HG02678 (cell line): ENCODE measurements at regions not wholly inside any gene's neighbourhood (a gene's known extent, or its start where the extent isn't known, plus 50 kb on each side); places are given as distances from the start of the nearest gene placed in this dataset.
A peak's percentile ranks its signal among the peaks of the same experiment; 100 is the strongest.

Experiments
- ATAC-seq: cut with Tn5 transposase; IDR thresholded peaks from one replicate; pipeline ENCODE4 v1.9.1; 2021; ENCODE audit warnings: mild to moderate bottlenecking, moderate library complexity; ENCODE audit not compliant: unreplicated experiment

DNA sequence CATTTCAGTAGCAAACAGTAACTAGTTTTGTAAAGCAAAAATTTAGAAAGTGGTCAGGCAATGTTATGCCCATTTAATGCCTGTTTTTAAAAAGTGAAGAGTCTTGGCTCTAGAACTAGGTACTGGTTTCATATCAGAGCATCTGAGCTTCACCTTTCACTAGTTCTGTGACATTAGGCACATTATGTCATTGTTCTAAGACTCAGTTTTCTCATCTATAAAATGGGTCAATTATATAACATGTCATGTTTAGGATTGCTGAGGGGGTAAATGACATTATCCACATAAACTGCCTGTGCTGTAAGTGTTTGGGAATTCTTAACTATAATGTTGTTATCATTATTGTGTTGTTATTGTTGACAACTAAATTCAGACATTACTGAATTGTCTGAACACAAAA is 235.6 kb upstream of the ZC3H12C start:
- ATAC-seq = no peak

DNA sequence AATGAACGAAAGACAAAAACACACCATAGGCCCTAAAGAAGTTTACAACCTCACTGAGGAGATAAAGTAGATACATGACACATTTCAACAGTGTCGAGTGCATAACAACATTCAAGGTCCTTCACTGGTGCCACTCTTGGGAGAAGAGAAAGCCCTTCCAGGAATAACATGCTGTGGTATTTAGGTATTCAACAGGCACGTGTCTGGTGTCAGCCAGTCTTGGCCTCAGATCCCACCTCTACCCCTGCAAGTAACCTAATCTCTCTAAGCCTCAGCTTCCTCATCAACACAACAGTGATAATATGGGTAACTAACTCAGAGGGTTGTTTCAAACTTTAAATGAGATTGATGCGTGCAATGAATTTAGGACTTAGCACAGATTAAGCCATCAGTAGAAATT is 235.0 kb upstream of the ZC3H12C start:
- ATAC-seq = no peak

DNA sequence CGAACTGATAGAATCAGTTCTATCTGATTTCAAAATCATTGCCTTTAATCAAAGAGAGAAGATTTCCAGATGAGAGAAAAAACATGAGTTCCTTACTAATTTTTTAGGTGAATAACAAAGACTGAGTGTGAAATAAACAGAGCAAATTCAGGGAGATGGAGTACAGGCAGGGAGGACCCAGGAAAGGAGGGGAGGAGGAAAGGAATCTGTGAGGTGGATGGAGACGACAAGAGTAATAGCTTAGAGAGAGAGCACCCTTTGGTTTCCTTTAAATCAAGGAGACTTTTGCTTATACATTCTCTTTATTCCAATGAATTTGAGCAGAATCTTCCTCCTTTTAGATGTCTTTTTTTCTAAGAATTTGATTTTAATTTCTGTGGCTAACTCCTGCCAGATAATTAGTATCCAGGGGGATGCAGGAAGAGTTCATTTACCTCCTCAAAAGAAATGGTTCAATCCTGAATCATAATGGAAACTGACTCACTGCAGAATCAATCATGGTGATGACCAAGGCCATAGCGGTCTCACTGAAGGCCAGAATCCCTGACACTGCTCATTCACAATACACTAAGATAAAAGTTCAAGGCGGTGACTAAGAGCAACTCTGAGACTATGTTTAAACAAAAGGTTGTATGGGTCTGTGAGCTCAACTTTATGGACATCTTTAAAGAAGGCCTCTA is 234.0 kb upstream of the ZC3H12C start:
- ATAC-seq = no peak

DNA sequence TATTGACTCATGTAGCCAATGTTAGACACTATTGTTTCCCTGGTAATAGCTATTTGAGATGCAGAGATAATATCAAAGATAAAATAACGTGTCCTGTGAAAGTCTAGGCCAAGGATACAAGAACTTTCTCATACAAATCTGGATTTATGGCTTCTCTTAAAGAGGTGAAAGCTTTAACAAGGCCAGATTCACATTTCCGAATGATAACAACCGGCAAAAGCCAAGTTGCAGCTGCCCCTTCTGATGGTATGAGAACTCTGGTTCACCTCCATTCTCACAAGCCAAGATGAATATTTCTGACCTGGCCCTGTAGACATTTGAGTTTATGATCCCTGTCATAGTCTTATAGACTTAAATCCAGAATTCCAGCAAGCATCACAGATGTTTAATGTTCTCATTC is 230.4 kb upstream of the ZC3H12C start:
- ATAC-seq = no peak

DNA sequence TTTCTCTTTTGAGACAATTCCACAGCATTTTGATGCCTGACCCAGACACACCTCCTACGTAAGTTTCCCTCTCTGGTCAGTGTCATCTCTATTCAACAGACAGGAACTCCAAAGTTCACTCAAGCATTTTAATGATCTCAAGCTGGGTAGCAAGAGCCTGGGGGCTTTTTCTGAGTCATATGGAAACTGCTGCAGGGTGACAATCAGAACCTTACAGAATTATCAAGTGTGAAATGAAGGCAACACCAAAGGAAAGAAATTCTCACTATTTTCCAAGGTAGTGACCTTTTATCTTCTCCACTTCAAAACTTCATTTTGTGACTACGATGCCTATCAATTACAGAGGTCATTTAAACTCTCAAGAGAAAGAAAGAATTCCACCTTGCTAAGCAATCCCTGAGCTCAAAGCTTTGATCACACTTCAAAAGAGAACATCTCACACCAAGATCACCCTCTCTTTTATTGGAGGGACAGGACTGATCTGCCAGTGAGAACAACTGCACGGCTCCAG is 229.0 kb upstream of the ZC3H12C start:
- peak; percentile 92 for ATAC-seq

DNA sequence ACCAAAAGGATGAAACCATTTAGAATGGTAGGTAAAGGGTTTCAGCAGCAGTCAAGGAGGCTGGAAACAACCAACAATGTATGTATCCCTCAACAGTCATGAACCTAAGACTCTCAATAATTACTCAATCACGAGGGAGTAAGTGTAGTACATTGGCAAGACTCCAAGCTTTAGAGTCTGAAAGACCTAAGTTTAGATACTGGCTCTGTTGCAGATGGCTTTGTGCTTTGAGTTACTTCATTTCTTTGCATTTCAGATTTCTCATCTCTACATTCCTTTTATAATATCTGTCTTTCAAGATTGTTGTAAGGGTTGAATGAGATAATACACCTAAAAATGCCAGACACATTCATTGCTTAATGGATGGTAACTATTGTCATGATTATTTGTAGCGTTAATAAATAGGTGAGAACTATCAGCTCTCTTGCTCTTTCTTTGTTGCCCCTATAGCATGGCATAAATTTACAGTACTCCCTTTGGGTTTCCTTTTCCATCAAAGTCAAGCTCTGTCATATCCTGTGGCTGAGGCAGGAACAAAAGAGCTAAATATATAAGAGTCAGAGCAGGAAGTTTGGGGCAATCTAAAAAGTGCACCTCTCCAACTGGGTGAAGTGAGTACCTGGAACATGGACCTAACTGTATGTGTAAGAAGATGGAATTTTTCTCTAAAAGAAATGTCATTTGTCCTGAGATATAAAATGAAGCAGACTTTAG is 228.2 kb upstream of the ZC3H12C start:
- peak; percentile 34 for ATAC-seq

DNA sequence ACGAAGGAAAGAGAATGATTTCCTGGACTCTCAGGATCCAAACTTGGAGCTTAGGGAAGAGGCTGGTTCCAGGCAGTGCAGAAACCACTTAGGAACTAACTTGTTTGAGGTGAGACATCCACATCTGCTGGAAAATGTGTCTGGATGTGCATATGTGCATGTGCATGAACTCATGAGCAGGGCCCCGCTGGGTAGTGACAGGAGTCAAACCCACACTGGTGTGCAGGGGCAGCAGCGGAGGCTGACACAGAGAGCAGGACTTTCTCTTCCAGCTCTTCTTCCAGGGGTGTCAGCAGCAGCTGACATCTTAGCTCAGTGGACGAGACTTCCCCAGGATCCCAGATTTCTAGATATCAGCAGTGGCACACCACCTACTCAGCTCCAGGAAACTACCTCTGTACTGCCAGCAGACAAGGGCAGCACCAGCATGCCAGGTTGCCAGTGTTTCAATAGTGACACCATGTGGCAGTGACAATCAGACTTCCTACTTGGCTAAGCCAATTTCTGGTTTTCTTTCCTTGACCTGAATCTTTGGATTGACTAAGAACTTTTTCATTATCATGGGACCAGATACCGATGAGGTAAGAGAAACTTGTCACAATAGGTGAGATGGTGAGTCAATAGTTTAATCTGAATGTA is 227.5 kb upstream of the ZC3H12C start:
- no peak for ATAC-seq

DNA sequence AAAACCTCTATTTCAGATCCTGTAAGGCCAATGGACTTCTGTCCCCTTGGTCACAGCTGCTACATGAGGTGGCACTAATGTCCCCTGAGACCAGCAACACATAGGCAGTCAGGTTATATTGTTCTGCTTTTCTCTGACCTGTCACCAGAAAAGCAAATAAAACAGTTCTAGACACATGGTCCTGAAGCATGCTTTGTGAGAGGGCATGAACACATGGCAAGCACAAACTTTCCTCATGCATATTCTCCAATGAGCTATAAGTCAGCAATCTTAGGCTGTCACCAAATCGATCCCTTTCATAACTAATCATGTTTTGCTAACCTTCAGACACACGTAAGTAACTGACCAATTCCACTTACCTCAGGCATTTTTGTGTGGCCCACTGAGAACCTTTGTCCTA is 225.4 kb upstream of the ZC3H12C start:
- ATAC-seq = no peak

DNA sequence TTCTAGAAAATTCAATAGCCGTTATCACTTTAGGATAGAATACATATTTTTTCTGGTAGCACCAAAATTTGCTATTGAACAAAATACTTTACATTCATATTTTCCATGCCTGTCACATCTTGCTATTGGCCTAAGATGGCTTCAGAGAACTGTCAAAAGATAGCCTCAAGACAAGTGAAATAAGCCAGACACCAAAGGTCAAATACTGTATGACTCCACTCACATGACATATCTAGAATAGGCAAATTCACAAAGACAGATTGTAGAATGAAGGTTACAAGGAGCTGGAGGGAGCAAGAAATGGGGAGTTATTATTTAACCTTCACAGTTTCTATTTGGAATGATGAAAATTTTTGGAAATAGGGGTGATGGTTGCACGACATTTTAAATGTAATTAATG is 223.7 kb upstream of the ZC3H12C start:
- no peak for ATAC-seq

DNA sequence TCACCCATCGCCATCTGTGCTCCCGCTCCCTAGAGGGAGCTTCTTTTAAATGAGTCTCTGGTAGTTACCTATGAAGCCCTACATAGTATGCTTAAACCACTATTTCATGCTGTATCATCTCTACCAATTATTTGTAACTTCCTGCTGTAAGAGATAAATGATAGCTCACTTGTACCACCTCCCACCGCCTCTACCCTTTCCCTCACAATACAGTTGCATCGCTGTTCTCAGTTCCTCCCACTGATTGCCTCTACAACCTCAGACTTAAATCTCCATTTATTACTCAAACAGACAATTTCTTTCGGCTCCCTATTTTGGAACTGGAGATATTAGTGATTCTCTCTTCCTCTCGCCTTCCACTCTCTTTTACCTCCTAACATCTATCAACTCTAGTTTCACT is 222.9 kb upstream of the ZC3H12C start:
- no peak for ATAC-seq

DNA sequence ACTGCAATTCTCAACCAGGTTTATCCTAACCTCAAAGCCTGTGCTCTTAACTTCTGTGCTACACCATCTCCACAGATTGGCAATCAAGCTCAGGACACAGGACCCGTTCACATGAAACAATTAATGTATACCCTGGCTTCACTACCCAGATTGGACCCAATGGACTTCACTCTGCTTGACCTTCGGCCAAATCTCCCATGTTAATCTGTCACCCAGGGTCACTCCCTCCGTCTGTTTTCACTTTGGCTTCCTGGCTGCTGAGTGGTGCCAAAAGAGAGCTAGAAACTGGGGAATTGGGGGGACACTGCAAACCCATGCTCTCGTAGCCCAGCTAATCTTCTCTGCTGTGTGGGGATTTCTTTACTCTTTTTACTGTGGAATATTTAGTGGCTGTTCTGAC is 216.1 kb upstream of the ZC3H12C start:
- no peak for ATAC-seq

DNA sequence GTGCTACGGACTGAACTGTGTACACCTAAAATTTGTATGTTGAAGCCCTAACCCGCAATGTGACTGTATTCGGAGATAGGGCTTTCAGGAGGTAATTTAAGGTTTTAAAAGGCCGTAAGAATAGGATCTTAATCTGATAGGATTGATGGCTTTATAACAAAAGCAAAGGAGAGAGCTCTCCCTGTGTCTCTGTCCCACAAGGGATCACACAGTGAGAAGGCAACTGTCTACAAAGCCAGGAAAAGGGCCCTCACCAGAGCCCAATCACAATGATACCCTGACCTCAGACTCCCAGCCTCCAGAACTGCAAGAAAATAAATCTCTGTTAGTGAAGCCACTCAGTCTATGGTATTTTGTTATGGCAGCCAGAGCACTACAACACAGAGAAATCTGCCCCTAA is 208.7 kb upstream of the ZC3H12C start:
- no peak for ATAC-seq

DNA sequence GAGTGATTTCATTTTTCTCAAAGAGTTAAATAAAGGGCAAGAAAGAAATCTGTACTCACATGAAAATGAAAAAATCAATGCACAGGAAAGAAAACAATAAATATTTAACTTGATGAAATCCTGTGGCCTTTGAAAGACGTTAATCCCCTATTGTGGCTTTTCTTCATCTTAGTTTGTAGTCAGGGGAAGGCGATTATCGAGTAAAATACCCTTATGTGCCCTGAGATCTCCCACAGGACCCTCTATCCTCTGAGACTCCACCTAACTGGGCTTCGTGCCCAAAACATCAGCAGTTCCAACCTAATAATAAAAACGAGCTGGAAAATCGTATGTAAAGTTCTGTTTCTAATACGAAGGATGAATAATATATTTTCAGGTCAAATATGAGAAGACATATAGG is 208.2 kb upstream of the ZC3H12C start:
- ATAC-seq = no peak

DNA sequence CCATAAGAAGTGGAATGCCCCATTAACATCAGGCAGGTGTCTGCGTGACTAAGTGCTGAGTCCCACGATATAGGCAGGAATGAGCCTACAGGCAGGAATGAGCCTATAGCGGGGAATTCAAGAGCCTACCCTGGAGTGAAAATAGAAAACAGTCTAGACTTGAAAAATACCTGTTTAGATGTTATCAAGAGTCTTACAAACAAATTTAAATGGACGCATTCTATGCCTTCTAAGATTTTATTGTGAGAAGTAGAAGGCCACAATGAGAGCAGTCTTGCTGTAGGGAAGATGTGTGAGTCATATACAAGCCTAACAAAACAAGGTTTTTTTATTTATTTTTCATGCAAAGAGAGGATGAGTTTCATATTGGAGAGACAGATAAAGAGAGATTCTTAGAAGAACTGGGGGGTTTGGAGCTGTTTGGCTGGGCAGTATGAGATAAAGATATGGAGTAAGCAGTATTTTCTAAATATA is 200.8 kb upstream of the ZC3H12C start:
- ATAC-seq = no peak

DNA sequence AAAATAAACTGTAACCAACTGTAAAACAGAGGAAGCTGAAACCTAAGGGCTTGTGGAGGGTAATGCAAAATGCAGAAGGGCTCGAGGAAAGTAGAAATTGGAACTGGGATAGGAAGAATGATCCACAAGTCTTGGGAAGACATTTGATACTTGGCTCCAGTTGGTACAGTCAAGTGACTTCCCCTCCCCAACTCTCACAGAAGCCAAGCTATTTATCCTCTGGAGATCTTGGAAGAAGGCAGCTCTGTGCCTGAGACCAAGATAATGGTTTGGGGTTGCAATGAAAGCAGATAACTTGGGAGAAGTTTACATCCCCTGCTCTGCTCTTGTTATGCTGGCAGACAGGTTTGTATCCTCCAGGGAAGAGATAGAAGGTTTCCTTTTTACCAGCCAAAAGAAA is 198.9 kb upstream of the ZC3H12C start:
- ATAC-seq = no peak

DNA sequence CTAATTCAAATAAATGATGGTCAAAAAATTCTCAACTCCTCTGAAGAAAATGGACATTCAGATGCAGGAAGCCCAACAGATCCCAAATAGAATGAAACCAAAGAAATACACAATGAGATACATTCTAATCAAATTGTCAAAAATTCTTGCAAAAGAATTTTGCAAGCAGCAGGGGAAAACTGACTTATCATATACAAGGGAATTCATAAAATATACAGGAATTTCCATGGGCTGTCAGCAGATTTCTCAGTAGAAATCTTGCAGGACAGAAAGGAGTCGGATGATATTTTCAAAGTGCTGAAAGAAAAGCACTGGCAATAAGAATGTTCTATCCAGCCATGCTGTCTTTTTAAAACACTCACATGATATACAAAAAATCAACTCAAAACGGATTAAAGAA is 194.6 kb upstream of the ZC3H12C start:
- ATAC-seq = no peak

DNA sequence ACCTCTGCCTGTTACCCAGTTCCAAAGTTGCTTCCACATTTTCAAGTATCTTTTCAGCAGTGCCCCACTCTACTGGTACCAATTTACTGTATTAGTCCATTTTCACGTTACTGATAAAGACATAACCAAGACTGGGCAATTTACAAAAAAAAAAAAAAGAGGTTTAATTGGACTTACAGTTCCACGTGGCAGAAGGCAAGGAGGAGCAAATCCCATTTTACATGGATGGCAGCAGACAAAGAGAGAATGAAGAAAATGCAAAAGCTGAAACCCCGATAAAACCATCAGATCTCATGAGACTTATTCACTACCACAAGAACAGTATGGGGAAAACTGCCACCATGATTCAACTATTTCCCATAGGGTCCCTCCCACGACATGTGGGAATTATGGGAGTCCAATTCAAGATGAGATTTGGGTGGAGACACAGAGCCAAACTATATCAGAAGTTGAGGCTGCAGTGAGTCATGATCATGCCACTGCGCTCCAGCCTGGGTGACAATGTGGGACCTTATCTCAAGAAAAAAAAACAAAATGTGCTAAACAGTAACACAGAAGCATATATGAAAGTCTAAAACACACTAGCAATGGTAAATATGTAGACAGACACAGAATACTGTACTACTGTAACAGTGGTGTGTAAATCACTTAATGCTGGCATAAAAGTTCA is 190.3 kb upstream of the ZC3H12C start:
- no peak for ATAC-seq

DNA sequence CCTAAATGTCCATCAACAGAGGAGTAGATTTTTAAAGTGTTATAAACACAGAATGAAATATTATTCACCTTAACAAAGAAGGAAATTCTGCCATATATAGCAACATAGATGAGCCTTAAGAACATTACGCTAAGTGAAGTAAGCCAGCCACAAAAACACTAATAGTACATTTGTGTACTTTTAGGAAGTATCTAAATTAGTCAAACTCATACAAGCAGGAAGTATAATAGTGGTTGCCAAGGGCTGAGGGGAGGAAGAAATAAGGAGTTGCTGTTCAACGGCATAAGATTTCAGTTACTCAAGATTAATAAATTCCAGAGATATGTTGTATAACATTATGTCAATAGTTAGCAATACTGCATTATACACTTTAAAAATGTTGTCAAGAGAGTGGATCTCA is 181.7 kb upstream of the ZC3H12C start:
- ATAC-seq = no peak

DNA sequence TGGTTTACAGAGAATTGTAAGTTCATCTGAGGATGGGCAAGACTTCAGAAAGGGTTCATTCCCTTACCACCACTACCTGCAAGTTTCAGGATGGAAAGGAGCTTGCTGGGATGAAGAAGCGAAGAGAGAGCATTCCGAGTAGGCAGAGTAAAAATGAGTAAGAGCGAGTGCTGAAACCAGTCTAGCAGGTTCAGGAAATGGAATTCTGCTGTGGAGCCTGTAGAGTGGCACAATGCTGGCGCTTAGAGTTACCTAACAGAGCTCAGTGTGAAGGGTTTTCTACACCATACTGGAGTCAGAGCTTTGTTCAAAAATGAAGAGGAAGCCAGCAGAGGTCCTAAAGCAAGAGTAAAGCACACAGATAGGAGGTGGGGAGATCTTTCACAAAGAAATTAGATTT is 179.2 kb upstream of the ZC3H12C start:
- no peak for ATAC-seq

DNA sequence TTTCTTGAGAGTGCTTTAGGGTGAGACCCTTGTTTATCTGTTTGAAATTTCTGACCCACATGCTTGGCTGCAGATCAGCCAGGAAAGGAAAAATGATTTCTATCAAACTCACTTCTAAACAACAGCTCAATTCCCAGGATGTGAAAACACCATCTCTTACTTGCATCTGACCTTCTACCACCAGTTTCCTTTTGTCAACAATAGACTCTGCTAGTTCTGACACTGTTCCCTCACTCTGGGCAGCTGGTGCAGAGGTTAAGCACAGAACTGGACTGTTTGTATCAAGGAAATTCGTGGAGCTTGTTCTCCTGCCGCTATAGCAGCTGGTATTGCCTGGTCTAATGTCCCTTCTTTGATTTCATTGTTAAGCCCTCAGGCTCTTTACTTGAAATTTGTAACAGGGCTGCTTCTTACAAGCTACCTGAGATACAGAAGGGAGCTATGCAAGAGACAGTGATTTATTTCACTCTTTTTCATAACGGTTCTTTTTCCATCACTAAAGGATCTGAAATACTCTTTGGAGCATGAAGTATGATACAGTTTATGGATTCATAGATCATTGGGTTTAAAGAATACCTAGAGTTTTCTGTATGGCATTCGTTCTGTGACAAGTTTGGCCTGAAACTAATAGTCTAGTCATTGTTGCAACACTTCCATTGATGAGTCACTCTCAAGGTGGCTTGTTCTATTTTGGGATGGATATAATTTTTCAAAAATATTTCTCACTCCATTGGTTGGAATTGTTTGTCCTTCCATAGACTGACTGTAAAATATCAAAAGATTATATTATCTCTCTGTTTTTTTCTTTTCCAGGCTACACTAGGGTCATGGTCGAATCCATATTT is 178.2 kb upstream of the ZC3H12C start:
- no peak for ATAC-seq

DNA sequence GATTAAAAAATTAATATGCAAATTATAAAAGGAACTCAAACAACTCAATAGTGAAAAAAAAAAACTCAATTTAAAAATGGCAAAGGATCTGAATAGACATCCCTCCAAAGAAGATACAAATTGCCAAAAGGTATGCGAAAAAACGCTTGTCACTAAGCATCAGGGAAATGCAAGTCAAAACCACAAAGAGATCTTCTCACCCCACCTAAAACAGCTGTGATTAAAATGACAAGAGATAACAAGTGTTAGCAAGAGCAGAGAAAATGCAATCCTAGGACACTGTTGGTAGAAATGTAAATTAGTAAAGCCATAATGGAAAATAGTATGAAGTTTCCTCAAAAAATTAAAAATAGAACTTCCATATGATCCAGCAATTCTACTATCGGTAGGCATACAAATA is 166.3 kb upstream of the ZC3H12C start:
- ATAC-seq = no peak
